GM21423 (cell line): ENCODE measurements at regions not wholly inside any gene's neighbourhood (a gene's known extent, or its start where the extent isn't known, plus 50 kb on each side); places are given as distances from the start of the nearest gene placed in this dataset.
A peak's percentile ranks its signal among the peaks of the same experiment; 100 is the strongest.

ENCODE experiments used
- ATAC-seq: cut with Tn5 transposase; IDR thresholded peaks from one replicate; pipeline ENCODE4 v1.9.1; 2021; ENCODE audit warnings: mild to moderate bottlenecking, moderate library complexity; ENCODE audit not compliant: unreplicated experiment

GRCh38 chr10:89153971-89154370 lies 53.1 kb downstream of the CH25H start:
- no peak for ATAC-seq

- ATAC-seq = no peak
Observed at GRCh38 chr10:89153116-89153515, 54.0 kb downstream of the CH25H start.

- no peak for ATAC-seq
Observed at GRCh38 chr10:89151857-89152256, 55.3 kb downstream of the CH25H start.

- no peak for ATAC-seq
Observed at GRCh38 chr10:89148061-89148460, 59.1 kb downstream of the CH25H start.

- ATAC-seq = no peak
Observed at GRCh38 chr10:89147256-89147655, 59.9 kb downstream of the CH25H start.

- no peak for ATAC-seq
Observed at GRCh38 chr10:89144836-89145235, 62.3 kb downstream of the CH25H start.

GRCh38 chr10:89142590-89142989 lies 64.5 kb downstream of the CH25H start:
- ATAC-seq = no peak

- ATAC-seq = no peak
Observed at GRCh38 chr10:89138755-89139490, 68.2 kb downstream of the CH25H start.

GRCh38 chr10:89134963-89135362 lies 72.2 kb downstream of the CH25H start:
- ATAC-seq = peak; percentile 88

GRCh38 chr10:89129911-89130310 lies 77.2 kb downstream of the CH25H start:
- no peak for ATAC-seq

GRCh38 chr10:89122433-89123051 lies 84.6 kb downstream of the CH25H start:
- ATAC-seq = no peak

GRCh38 chr10:89121764-89122020 lies 85.4 kb downstream of the CH25H start:
- ATAC-seq = no peak

GRCh38 chr10:89120931-89121763 lies 86.0 kb downstream of the CH25H start:
- no peak for ATAC-seq

- no peak for ATAC-seq
Observed at GRCh38 chr10:89119651-89120050, 87.5 kb downstream of the CH25H start.

GRCh38 chr10:89118091-89118490 lies 89.0 kb downstream of the CH25H start:
- ATAC-seq = no peak

GRCh38 chr10:89115876-89116627 lies 91.1 kb downstream of the CH25H start:
- no peak for ATAC-seq

- ATAC-seq = no peak
Observed at GRCh38 chr10:89114846-89115625, 92.1 kb downstream of the CH25H start.

- no peak for ATAC-seq
Observed at GRCh38 chr10:89102735-89103134, 104.4 kb downstream of the CH25H start.

GRCh38 chr10:89101943-89102342 lies 105.2 kb downstream of the CH25H start:
- no peak for ATAC-seq

GRCh38 chr10:89100680-89101079 lies 106.4 kb downstream of the CH25H start:
- no peak for ATAC-seq

- no peak for ATAC-seq
Observed at GRCh38 chr10:89097226-89097625, 106.6 kb downstream of the FAS start.
